UCSD-AML1 (cell line): ENCODE measurements at regions not wholly inside any gene's neighbourhood (a gene's known extent, or its start where the extent isn't known, plus 50 kb on each side); places are given as distances from the start of the nearest gene placed in this dataset.

Experiments used
- DNase-seq: peaks from one replicate; lab custom pipeline; 2025; ENCODE audit not compliant: unreplicated experiment; lab: John Stamatoyannopoulos, UW

DNA sequence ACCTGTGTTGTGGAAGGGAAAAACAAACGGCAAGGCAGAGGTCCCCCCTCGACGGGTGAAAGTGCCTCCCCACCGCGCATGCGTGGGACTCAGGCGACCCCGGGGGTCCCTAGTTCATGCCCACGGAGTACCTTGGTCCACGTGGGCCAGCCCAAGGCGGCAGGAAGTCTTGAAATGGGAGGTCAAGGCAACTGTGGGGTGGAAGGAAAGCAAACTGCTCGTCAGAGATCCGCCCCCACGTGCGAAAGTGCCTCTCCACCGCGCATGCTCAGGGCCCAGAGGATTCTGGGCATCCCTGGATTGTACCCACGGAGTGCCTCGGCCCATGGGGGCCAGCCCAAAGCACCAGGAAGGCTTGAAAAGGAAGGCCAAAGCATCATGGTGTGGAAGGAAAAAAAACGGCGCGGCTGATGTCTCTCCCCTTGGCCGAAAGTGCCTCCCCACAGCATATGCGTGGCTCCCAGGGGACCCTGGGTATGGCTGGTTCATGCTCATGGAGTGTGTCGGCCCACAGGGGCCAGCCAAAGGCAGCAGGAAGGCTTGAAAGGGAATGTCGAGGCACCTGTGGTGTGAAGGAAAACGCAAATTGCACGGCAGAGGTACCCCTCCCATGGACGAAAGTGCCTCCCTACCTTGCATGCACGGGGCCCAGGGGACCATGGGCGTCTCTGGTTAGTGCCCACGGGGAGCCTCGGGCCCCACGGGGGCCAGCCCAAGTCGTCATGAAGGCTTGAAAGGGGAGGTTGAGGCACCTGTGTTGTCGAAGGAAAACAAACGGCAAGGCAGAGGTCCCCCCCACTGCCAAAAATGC is 369.7 kb downstream of the ALG10 start:
- DNase-seq: no peak

DNA sequence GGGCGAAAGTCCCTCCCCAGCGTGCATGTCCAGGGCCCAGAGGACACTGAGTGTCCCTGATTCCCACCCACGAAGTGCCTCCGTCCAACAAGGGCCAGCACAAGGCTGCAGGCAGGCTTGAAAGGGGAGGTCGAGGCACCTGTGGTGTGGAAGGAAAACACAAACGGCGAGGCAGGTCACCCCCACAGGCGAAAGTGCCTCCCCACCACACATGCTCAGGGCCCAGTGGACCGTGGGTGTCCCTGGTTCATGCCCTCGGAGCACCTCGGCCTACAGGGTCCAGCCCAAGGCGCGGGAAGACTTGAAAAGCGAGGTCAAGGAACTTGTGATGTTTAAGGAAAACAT is 370.4 kb downstream of the ALG10 start:
- DNase-seq: no peak

DNA sequence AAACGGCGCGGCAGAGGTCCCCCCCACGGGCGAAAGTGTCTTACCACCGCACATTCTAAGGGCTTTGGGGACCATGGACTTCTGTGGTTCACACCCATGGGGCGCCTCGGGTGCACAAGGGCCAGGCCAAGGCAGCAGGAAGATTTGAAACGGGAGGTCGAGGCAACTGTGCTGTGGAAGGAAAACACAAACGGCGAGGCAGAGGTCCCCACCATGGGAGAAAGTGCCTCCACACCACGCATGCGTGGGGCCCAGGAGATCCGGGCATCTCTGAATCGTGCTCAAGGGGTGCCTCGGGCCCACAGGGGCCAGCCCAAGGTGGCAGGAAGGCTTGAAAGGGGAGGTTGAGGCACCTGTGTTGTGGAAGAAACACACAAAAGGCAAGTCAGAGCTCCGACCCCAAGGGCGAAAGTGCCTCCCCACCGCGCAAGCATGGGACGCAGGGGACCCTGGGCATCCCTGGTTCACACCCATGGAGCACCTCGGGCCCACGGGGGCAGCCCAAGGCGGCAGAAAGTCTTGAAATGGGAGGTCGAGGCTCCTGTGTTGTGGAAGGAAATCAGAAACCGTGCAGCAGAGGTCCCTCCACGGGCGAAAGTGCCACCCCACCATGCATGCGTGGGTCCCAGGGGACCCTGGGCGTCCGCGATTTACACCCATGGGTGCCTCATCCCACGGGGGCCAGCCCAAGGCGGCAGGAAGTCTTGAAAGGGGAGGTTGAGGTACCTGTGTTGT is 371.0 kb downstream of the ALG10 start:
- no peak for DNase-seq

DNA sequence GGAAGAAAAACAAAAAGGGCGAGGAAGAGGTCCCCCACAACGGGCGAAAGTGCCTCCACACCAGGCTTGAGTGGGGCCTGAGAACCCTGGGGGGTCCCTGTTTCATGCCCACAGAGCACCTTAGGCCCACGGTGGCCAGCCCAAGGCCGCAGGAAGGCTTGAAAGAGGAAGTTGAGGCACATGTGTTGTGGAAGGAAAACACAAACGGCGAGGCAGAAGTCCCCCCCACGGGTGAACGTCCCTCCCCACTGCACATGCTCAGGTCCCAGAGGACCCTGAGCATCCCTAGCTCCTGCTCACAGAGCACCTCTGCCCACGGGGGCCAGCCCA is 371.5 kb downstream of the ALG10 start:
- no peak for DNase-seq

DNA sequence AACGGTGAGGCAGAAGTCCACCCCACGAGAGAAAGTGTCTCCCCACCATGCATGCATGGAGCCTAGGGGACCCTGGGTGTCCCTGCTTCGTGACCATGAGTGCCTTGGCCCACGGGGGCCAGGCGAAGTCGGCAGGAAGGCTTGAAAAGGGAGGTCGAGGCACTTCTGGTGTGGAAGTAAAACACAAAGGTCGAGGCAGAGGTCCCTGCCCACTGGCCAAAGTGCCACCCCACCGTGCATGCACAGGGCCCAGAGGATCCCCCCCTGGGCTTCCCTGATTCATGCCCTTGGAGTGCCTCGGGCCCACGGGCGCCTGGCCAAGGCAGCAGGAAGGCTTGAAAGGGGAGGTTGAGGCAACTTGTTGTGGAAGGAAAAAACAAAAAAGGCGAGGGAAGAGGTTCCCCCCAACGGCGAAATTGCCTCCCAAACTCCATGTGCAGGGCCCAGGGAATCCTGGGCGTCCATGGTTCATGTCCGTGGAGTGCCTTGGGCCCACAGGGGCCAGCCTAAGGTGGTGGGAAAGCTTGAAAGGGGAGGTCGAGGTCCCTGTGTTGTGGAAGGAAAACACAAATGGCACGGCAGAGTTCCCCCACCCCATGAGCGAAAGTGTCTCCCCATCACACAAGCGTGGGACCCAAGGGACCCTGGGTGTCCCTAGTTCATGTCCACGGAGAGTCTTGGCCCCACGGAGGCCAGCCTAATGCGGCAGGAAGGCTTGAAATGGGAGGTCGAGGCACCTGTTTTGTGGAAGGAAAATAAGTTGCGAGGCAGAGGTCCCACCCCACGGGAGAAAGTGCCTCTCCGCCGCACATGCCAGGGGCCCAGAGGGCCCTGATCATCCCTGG is 372.1 kb downstream of the ALG10 start:
- no peak for DNase-seq

DNA sequence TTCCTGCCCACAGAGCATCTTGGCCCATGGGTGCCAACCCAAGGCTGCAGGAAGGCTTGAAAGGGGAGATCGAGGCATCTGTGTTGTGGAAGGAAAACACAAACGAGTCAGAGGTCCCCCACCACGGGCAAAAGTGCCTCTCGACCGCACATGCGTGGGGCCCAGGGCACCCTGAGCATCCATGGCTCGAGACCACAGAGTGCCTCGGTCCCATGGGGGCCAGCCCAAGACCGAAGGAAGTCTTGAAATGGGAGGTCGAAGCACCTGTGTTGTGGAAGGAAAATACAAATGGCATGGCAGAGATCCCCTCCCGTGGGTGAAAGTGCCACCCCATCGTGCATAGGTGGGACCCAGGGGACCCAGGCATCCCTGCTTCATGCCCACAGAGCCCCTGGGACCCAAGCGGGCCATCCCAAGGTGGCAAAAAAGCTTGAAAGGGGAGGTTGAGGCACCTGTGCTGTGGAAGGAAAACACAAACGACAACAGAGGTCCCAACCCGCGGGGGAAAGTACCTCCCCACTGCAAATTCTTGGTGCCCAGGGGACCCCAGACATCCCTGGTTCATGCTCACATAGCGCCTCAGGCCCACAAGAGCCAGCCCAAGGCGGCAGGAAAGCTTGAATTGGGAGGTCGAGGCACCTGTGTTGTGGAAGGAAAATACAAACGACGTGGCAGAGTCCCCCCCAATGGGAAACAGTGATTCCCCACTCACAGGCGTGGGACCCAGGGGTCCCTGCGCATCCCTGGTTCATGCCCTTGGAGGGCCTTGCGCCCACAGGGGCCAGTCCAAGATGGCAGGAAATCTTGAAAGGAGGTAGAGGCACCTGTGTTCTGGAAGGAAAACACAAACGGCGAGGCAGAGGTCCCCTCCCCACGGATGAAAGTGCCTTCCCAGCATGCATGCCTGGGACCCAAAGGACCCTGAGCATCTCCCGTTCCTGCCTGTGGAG is 373.0 kb downstream of the ALG10 start:
- no peak for DNase-seq

DNA sequence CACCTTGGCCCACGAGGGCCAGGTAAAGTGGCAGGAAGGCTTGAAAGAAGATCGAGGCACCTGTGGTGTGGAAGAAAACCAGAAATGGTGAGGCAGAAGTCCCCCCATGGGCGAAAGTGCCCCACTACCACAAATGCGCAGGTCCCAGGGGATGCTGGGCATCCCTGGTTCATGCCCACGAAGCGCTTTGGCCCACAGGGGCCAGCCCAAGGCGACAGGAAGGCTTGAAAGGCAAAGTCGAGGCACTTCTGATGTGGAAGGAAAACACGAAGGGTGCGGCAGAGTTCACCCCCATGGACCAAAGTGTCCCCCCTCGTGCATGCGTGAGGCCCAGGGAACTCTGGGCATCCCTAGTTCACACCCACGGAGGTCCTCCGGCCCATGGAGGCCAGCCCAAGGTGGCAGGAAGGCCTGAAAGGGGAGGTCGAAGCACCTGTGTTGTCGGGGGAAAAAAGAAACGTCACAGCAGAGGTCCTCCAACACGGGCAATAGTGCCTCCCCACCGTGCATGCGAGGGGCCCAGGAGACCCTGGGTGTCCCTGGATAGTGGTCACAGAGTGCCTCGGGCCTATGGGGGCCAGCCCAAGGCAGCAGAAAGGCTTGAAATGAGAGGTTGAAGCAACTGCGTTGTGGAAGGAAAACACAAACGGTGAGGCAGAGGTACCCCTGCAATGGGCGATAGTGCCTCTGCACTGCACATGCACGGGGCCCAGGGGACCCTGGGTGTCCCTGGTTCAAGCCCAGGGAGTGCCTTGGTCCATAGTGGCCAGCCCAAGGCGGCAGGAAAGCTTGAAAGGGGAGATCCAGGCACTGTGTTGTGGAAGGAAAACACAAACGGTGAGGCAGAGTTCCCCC is 373.9 kb downstream of the ALG10 start:
- no peak for DNase-seq

DNA sequence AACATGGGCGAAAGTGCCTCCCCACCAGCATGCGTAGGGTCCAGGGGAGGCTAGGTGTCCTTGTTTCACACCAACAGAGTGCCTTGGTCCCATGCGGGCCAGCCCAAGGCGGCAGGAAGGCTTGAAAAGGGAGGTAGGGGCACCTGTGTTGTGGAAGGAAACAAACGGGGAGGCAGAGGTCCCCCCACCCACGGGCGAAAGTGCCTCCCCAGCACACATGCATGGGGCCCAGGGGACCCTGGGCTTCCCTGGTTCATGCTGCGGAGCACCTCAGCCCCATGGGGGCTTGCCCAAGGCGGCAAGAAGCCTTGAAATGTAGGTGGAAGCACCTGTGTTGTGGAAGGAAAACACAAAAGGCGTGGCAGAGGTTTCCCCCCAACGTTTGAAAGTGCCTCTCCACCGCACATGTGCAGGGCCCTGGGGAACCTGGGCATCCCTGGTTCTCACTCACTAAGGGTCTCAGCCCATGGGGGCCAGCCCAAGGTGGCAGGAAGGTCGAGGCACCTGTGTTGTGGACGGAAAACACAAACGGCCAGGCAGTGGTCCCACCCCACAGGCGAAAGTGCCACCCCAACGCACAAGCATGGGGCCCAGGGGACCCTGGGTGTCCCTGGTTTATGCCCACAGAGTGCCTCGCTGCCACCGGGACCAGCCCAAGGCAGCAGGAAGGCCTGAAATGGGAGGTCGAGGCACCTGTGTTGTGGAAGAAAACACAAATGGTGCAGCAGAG is 374.7 kb downstream of the ALG10 start:
- no peak for DNase-seq

DNA sequence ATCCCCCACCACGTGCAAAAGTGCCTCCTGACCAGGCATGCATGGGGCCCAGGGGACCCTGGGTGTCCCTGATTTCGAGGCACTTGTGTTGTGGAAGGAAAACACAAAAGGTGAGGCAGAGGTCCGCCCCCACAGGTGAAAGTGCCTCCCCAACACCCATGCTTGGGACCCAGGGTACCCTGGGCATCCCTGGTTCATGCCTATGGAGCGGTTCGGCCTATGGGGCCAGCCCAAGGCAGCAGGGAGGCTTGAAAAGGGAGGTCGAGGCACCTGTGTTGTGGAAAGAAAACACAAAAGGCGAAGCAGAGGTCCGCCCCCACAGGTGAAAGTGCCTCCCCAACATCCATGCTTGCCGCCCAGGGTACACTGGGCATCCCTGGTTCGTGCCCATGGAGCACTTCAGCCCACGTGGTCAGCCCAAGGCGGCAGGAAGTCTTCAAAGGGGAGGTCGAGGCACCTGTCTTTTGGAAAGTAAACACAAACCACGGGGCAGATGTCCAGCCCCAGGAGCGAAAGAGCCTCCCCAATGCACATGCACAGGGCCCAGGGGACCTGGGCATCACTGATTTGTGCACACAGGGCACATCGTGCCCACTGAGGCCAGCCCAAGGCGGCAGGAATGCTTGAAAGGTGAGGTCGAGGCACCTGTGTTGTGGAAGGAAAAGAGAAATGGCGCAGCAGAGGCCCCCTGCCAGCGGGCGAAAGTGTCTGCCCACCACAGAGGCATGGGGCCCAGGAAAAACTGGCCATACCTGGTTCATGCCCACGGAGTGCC is 375.5 kb downstream of the ALG10 start:
- DNase-seq: no peak

DNA sequence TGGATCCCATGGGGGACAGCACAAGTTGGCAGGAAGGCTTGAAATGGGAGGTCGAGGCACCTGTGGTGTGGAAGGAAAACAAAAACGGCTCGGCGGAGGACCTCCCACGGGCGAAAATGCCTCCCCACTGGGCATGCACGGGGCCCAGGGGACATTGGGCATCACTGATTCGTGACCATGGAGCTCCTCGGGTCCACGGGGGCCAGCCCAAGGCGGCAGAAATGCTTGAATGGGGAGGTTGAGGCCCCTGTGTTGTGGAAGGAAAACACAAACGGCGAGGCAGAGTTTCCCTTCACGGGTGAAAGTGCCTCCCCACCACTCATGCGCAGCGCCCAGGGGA is 376.0 kb downstream of the ALG10 start:
- DNase-seq: no peak

DNA sequence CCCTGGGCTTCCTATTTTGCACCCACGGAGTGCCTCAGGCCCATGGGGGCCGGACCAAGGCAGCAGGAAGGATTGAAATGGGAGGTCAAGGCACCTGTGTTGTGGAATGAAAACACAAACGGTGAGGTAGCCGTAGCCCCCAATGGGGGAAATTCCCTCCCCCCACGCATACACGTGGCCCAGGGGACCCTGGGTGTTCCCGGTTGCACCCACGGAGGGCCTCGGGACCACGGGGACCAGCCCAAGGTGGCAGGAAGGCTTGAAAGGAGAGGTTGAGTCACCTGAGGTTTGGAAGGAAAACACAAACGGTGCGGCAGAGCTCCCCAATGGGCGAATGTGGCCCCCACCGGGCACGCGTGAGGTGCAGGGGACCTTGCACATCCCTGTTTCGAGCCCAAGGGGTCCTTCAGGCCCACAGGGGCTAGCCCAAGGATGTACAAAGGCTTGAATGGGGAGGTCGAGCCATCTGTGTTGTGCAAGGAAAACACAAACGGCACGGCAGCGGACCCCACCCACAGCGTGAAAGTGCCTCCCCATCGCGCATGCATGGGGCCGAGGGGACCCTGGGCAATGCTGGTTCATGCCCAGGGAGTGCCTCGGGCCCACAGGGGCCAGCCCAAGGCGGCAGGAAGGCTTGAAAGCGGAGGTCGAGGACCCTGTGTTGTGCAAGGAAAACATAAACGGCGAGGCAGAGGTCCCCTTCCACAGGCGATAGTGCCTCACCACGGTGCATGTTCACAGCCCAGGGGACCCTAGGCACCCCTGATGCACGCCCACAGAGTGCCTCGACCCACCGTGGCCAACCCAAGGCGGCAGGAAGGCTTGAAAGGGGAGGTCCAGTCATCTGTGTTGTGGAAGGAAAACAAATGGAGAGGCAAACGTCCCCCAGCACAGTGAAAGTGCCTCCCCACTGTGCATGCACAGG is 376.7 kb downstream of the ALG10 start:
- DNase-seq: no peak

DNA sequence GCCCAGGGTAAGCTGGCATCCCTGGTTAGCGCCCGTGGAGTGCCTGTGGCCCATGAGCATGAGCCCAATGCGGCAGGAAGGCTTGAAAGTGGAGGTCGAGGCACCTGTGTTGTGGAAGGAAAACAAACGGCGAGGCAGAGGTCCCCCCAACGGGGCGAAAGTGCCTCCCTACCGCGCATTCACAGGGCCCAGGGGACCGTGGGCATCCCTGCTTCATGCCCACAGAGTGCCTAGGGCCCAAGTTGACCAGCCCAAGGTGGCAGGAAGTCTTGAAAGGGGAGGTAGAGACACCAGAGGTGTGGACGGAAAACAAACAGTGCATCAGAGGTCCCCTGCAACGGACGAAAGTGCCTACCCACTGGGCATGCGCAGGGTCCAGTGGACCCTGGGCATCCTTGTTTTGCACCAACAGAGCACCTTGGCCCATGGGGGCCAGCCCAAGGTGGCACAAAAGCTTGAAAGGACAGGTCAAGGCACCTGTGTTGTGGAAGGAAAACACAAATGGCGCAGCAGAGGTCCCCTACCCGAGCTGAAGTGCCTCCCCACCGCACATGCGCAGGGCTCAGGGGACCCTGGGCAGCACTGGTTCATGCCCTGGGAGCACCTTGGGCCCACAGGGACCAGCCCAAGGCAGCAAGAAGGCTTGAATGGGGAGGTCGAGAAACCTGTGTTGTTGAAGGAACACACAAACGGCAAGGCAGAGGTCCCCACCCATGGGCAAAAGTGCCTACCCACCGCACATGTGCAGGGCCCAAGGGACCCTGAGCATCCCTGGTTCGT is 377.5 kb downstream of the ALG10 start:
- DNase-seq: no peak

DNA sequence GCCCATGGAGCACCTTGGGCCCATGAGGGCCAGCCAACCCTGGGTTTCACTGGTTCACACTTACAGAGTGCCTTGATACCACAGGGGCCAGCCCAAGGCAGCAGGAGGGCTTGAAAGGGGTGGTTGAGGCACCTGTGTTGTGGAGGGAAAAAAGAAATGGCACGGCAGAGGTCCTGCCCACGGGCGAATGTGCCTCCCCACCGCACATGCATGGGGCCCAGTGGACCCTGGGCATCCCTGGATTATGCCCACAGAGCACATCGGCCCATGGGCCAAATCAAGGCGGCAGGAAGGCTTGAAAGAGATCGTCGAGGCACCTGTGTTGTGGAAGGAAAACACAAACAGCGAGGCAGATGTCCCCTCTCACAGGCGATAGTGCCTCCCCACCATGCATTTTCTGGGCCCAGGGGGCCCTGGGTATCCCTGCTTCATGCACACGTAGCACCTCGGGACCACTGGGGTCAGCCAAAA is 378.1 kb downstream of the ALG10 start:
- DNase-seq: no peak

DNA sequence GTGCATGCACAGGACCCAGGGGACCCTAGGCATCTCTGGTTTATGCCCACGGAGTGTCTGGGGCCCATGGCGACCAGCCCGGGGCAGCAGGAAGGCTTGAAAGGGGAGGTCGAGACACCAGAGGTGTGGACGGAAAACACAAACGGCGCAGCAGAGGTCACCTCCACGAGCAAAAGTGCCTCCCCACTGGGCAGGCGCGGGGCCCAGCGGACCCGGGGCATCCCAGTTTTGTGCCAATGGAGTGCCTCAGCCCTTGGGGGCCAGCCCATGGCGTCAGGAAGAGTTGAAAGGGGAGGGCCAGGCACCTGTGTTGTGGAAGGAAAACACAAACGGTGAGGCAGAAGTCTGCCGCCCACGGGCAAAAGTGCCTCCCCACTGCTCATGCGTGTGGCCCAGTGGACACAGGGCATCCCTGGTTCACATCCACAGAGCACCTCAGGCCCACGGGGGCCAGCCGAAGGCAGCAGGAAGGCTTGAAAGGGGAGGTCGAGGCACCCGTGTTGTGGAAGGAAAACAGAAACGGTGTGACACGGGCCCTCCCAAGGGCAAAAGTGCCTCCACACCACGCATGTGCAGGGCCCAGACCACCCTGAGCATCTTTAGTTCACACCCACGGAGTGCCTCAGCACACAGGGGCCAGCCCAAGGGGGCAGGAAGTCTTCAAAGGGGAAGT is 378.8 kb downstream of the ALG10 start:
- no peak for DNase-seq

DNA sequence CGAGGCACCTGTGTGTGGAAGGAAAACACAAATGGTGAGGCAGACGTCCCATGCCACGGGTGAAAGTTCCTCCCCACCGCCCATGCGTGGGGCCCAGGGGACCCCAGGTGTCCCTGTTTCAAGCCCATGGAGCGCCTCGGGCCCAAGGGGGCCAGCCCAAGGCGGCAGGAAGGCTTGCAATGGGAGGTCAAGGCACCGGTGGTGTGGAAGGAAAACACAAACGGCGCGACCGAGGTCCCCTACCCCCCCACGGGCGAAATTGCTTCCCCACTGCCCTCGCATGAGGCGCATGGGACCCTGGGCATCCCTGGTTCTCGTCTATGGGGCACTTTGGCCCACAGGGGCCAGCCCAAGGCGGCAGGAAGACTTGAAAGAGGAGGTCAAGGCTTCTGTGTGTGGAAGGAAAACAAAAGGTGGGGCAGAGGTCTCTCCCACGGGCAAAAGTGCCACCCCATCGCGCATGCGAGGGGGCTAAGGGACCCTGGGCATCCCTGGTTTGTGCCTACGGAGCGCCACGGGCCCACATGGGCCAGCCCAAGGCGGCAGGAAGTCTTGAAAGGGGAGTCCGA is 379.4 kb downstream of the ALG10 start:
- no peak for DNase-seq
